ENCODE measurements at regions not wholly inside any gene's neighbourhood (a gene's known extent, or its start where the extent isn't known, plus 50 kb on each side); places are given as distances from the start of the nearest gene placed in this dataset.

DNA sequence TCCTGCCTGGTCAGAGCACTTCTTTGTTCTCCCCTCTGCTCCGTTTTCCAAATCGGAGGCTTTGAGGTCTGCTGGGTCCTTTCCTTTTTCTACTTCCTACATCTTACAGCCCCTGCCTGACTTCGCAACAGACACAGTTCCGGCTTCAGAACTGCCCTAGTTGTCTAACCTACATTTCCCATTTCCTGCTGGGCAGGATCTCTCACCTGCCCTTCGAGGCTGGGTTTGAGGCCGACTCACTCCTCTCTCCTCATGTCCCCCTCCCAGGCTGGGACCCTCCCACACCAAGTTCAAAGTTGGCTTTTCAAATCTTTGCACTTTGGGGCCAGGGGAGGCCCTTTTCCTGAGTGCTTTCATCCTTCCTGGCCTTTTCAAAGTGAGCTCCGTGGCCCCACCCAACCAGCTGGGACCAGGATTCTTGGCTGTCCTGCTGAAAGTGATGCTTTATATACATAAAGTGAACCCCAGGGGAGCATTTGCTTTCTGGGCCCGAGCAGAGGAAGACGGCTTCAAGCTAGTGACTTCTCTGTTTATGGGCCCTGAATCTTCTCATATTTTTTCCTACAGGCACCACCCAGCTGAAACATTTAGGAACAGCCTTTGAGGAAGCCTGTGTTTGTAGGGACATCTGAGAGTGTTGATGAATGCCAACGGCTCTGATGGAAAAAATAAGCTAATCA is 281.0 kb upstream of the CRY1 start:
- TF ChIP-seq, protein P1, sequence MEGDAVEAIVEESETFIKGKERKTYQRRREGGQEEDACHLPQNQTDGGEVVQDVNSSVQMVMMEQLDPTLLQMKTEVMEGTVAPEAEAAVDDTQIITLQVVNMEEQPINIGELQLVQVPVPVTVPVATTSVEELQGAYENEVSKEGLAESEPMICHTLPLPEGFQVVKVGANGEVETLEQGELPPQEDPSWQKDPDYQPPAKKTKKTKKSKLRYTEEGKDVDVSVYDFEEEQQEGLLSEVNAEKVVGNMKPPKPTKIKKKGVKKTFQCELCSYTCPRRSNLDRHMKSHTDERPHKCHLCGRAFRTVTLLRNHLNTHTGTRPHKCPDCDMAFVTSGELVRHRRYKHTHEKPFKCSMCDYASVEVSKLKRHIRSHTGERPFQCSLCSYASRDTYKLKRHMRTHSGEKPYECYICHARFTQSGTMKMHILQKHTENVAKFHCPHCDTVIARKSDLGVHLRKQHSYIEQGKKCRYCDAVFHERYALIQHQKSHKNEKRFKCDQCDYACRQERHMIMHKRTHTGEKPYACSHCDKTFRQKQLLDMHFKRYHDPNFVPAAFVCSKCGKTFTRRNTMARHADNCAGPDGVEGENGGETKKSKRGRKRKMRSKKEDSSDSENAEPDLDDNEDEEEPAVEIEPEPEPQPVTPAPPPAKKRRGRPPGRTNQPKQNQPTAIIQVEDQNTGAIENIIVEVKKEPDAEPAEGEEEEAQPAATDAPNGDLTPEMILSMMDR (IDR thresholded peaks at IDR 0.05; ENCODE audit: insufficient read depth, low read length): no peak
- TF ChIP-seq GABPA (IDR thresholded peaks at IDR 0.05; ENCODE audit: low read depth): no peak

Data from HL-60 (cell line).